GM18870 (cell line): ENCODE measurements at regions not wholly inside any gene's neighbourhood (a gene's known extent, or its start where the extent isn't known, plus 50 kb on each side); places are given as distances from the start of the nearest gene placed in this dataset.

Experiments used
- ATAC-seq: cut with Tn5 transposase; IDR thresholded peaks from one replicate; pipeline ENCODE4 v1.9.1; 2021; ENCODE audit warnings: moderate library complexity; ENCODE audit not compliant: unreplicated experiment

GRCh38 chr10:112092519-112092918 lies 91.0 kb downstream of the GPAM start:
- no peak for ATAC-seq

- no peak for ATAC-seq
These were observed 88.6 kb downstream of the GPAM start for GRCh38 chr10:112094984-112095383.

GRCh38 chr10:112095731-112096130 lies 87.8 kb downstream of the GPAM start:
- ATAC-seq, result no peak

GRCh38 chr10:112098682-112099081 lies 84.9 kb downstream of the GPAM start:
- ATAC-seq, result no peak
